HepG2 (cell line): ENCODE measurements at regions not wholly inside any gene's neighbourhood (a gene's known extent, or its start where the extent isn't known, plus 50 kb on each side); places are given as distances from the start of the nearest gene placed in this dataset.

Source experiments
- ARNTL ChIP-seq: sonication (generic); formaldehyde crosslinking; IDR thresholded peaks from 2 replicates; pipeline ENCODE4 v1.4.0; 2020; ENCODE audit warnings: mild to moderate bottlenecking, missing genetic modification reagents
- CEBPB ChIP-seq: IDR thresholded peaks from 2 replicates; pipeline ENCODE4 v1.6.1; 2011; ENCODE audit warnings: low read depth, low read length, improper control_type of control experiment, borderline replicate concordance
- HNRNPLL ChIP-seq: fragments of 200-400 bp; formaldehyde crosslinking; IDR thresholded peaks from 2 replicates; pipeline ENCODE4 v1.6.1; 2017; ENCODE audit warnings: mild to moderate bottlenecking, low read depth, low read length; ENCODE audit not compliant: poor library complexity, severe bottlenecking
- PHF8 ChIP-seq: sonication (generic); formaldehyde crosslinking; IDR thresholded peaks from 2 replicates; pipeline ENCODE4 v1.5.0; 2020; ENCODE audit warnings: missing genetic modification reagents
- PRMT3 ChIP-seq: sonication (generic); formaldehyde crosslinking; IDR thresholded peaks from 2 replicates; pipeline ENCODE4 v1.8.1; 2022; ENCODE audit warnings: low read depth, mild to moderate bottlenecking, moderate library complexity, missing genetic modification reagents, borderline replicate concordance
- REXO4 ChIP-seq: sonication (generic); formaldehyde crosslinking; IDR thresholded peaks from 2 replicates; pipeline ENCODE4 v1.8.0; 2022; ENCODE audit warnings: missing genetic modification reagents, mild to moderate bottlenecking, borderline replicate concordance
- RORA ChIP-seq: sonication (generic); formaldehyde crosslinking; IDR thresholded peaks from 2 replicates; pipeline ENCODE4 v1.5.0; 2020; ENCODE audit warnings: mild to moderate bottlenecking, missing genetic modification reagents, moderate library complexity
- WIZ ChIP-seq: sonication (generic); formaldehyde crosslinking; IDR thresholded peaks from 2 replicates; pipeline ENCODE4 v1.5.1; 2020; ENCODE audit warnings: mild to moderate bottlenecking, missing genetic modification reagents
- YEATS2 ChIP-seq: sonication (generic); formaldehyde crosslinking; IDR thresholded peaks from 2 replicates; pipeline ENCODE4 v1.4.0; 2020; ENCODE audit warnings: missing genetic modification reagents, borderline replicate concordance
- ZNF362 ChIP-seq: sonication (generic); formaldehyde crosslinking; IDR thresholded peaks from 2 replicates; pipeline ENCODE4 v1.4.0; 2020; ENCODE audit warnings: missing genetic modification reagents, mild to moderate bottlenecking, borderline replicate concordance
- ZNF589 ChIP-seq: sonication (generic); formaldehyde crosslinking; conservative IDR thresholded peaks from 2 replicates; pipeline ENCODE4 v1.8.0; 2022; ENCODE audit warnings: mild to moderate bottlenecking, moderate library complexity, missing genetic modification reagents
- ZNF639 ChIP-seq: conservative IDR thresholded peaks from 2 replicates; pipeline ENCODE4 v1.6.1; 2018; ENCODE audit warnings: missing genetic modification reagents
- ZXDC ChIP-seq: sonication (generic); formaldehyde crosslinking; IDR thresholded peaks from 2 replicates; pipeline ENCODE4 v1.5.0; 2020; ENCODE audit warnings: mild to moderate bottlenecking, missing genetic modification reagents
- TF ChIP-seq, protein P1 (sequence below): sonication (generic); formaldehyde crosslinking; IDR thresholded peaks from 2 replicates; pipeline ENCODE4 v1.9.0; 2022; ENCODE audit warnings: low read depth, missing genetic modification reagents

DNA sequence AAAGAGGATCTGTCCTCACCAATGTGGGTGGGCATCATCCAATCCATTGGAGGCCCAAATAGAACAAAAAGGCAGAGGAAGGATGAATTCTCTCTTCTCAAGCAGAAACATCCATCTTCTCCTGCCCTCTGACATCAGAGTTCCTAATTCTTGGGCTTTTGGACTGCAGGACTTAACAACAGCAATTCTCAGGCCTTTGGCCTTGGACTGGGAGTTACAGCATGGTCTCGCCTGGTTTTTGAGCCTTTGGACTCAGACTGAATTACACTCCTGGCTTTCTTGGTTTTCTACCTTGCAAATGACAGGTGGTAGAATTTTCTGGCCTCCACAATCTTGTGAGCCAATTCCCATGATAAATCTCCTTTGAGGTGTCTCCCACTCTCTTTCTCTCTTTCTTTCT lies 60.5 kb upstream of the CD180 start (continued):
- no peak for TF ChIP-seq YEATS2 (CRISPR knock-in tag)
- no peak for TF ChIP-seq ZNF362
- no peak for TF ChIP-seq ARNTL (CRISPR knock-in tag)
- no peak for TF ChIP-seq PHF8 (CRISPR knock-in tag)
- no peak for TF ChIP-seq HNRNPLL
- TF ChIP-seq ZXDC (CRISPR knock-in tag), result no peak
- no peak for TF ChIP-seq RORA (CRISPR knock-in tag)
- TF ChIP-seq, protein P1, sequence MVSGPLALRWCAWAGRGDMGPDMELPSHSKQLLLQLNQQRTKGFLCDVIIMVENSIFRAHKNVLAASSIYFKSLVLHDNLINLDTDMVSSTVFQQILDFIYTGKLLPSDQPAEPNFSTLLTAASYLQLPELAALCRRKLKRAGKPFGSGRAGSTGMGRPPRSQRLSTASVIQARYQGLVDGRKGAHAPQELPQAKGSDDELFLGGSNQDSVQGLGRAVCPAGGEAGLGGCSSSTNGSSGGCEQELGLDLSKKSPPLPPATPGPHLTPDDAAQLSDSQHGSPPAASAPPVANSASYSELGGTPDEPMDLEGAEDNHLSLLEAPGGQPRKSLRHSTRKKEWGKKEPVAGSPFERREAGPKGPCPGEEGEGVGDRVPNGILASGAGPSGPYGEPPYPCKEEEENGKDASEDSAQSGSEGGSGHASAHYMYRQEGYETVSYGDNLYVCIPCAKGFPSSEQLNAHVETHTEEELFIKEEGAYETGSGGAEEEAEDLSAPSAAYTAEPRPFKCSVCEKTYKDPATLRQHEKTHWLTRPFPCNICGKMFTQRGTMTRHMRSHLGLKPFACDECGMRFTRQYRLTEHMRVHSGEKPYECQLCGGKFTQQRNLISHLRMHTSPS, result no peak
- TF ChIP-seq PRMT3 (CRISPR knock-in tag), result no peak
- no peak for TF ChIP-seq ZNF639 (CRISPR knock-in tag)
- no peak for TF ChIP-seq ZNF589
- no peak for TF ChIP-seq WIZ (CRISPR knock-in tag)
- TF ChIP-seq CEBPB, result no peak
- TF ChIP-seq REXO4, result no peak
